ENCODE measurements at regions not wholly inside any gene's neighbourhood (a gene's known extent, or its start where the extent isn't known, plus 50 kb on each side); places are given as distances from the start of the nearest gene placed in this dataset.

DNA sequence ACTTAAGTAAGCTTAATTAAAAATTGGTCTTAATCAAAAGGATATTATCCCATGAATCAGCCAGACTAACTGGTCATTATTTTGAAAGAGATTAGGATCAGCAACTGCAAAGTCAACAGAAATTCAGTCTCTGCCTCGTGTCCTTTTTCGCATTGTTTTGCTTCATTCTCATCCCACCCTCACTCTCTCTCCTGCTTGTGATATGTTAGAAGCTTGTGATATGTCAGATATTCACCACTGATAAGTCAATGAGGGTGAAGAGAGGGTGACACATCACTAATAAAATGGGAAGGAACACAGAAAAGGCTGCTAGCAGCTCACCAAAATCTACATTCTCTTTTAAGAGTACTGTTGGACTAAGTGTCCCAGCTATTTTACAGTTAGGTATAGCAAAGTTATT is 146.1 kb downstream of the SUCNR1 start:
- no peaks in the 10 kb centered on the region for H3K36me3 Mint-ChIP-seq
- no peaks in the 10 kb centered on the region for H3K9me3 Mint-ChIP-seq
- TF ChIP-seq, protein P1, sequence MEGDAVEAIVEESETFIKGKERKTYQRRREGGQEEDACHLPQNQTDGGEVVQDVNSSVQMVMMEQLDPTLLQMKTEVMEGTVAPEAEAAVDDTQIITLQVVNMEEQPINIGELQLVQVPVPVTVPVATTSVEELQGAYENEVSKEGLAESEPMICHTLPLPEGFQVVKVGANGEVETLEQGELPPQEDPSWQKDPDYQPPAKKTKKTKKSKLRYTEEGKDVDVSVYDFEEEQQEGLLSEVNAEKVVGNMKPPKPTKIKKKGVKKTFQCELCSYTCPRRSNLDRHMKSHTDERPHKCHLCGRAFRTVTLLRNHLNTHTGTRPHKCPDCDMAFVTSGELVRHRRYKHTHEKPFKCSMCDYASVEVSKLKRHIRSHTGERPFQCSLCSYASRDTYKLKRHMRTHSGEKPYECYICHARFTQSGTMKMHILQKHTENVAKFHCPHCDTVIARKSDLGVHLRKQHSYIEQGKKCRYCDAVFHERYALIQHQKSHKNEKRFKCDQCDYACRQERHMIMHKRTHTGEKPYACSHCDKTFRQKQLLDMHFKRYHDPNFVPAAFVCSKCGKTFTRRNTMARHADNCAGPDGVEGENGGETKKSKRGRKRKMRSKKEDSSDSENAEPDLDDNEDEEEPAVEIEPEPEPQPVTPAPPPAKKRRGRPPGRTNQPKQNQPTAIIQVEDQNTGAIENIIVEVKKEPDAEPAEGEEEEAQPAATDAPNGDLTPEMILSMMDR (conservative IDR thresholded peaks at IDR 0.05): no peak
- H3K4me3 Mint-ChIP-seq: no peak overlapping the region
- no peaks in the 10 kb centered on the region for H3K4me1 Mint-ChIP-seq (ENCODE audit: unreplicated experiment)
- no peaks in the 10 kb centered on the region for H3K27me3 Mint-ChIP-seq
- no peak overlapping the region for H3K27ac Mint-ChIP-seq
- no peak for DNase-seq (ENCODE audit: extremely low spot score, unreplicated experiment)

- H3K4me1 Mint-ChIP-seq (ENCODE audit: unreplicated experiment): no peaks in the 10 kb centered on the region
- H3K36me3 Mint-ChIP-seq: no peaks in the 10 kb centered on the region
- TF ChIP-seq, protein P1 (conservative IDR thresholded peaks at IDR 0.05): no peak
- H3K4me3 Mint-ChIP-seq: no peak overlapping the region
- no peak overlapping the region for H3K27ac Mint-ChIP-seq
- H3K27me3 Mint-ChIP-seq: no peaks in the 10 kb centered on the region
- DNase-seq (ENCODE audit: extremely low spot score, unreplicated experiment): no peak
- no peaks in the 10 kb centered on the region for H3K9me3 Mint-ChIP-seq
These were observed 148.6 kb downstream of the SUCNR1 start for GRCh38 chr3:152021951-152022461.

- H3K27me3 Mint-ChIP-seq: no peaks in the 10 kb centered on the region
- H3K36me3 Mint-ChIP-seq: no peaks in the 10 kb centered on the region
- H3K4me3 Mint-ChIP-seq: no peak overlapping the region
- H3K4me1 Mint-ChIP-seq (ENCODE audit: unreplicated experiment): no peaks in the 10 kb centered on the region
- TF ChIP-seq, protein P1 (conservative IDR thresholded peaks at IDR 0.05): no peak
- no peak overlapping the region for H3K27ac Mint-ChIP-seq
- no peak for DNase-seq (ENCODE audit: extremely low spot score, unreplicated experiment)
- H3K9me3 Mint-ChIP-seq: no peaks in the 10 kb centered on the region
These were observed 152.7 kb downstream of the SUCNR1 start for GRCh38 chr3:152026033-152026556.

- H3K9me3 Mint-ChIP-seq: peaks cover 13% of the 10 kb centered on the region
- TF ChIP-seq, protein P1 (conservative IDR thresholded peaks at IDR 0.05): no peak
- no peaks in the 10 kb centered on the region for H3K36me3 Mint-ChIP-seq
- DNase-seq (ENCODE audit: extremely low spot score, unreplicated experiment): no peak
- H3K4me3 Mint-ChIP-seq: no peak overlapping the region
- H3K27me3 Mint-ChIP-seq: no peaks in the 10 kb centered on the region
- H3K27ac Mint-ChIP-seq: no peak overlapping the region
- no peaks in the 10 kb centered on the region for H3K4me1 Mint-ChIP-seq (ENCODE audit: unreplicated experiment)
These were observed 156.9 kb downstream of the SUCNR1 start for GRCh38 chr3:152030320-152030719.

DNA sequence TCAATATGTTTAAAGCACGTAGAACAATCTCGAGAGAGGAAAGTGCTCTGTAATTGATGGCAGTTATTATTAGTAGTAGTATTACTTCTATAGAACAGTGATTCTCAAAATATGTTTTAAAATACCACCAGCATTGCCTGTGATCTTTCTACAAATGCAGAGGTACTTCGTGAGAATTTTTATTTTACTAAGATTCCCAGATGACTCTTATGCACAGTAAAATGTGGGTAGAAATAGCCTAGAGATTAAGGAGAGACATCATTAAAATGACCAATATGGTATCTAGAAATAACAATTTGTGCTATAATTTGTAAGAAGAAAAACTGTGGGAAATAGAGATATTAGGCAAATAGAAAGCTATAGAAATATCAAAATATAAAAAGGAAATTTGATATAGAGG is 157.9 kb downstream of the SUCNR1 start:
- no peak overlapping the region for H3K4me3 Mint-ChIP-seq
- H3K27me3 Mint-ChIP-seq: no peaks in the 10 kb centered on the region
- peaks cover 14% of the 10 kb centered on the region for H3K9me3 Mint-ChIP-seq
- H3K36me3 Mint-ChIP-seq: no peaks in the 10 kb centered on the region
- TF ChIP-seq, protein P1 (conservative IDR thresholded peaks at IDR 0.05): no peak
- H3K27ac Mint-ChIP-seq: no peak overlapping the region
- H3K4me1 Mint-ChIP-seq (ENCODE audit: unreplicated experiment): no peaks in the 10 kb centered on the region
- no peak for DNase-seq (ENCODE audit: extremely low spot score, unreplicated experiment)

DNA sequence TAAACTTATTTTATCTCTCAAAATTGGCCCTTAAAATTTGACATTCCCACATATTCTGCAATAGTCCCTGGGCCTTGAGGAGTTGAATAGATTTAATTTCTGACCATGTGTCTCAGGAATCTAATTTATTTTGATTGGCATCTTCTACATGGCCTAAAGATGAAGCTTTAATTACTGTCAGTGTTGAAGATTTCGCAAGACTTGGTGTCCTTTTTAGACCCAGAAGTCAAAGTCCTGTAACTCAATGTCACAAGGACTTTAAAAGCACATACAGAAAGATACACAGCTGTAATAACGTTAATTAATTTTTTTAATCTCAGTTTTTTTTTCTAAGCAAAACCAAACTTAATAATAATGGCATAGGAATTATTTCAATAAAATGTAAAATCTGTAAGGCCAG is 163.9 kb downstream of the SUCNR1 start:
- TF ChIP-seq, protein P1 (conservative IDR thresholded peaks at IDR 0.05): no peak
- DNase-seq (ENCODE audit: extremely low spot score, unreplicated experiment): no peak
- H3K36me3 Mint-ChIP-seq: no peaks in the 10 kb centered on the region
- H3K27me3 Mint-ChIP-seq: no peaks in the 10 kb centered on the region
- H3K9me3 Mint-ChIP-seq: peaks cover 19% of the 10 kb centered on the region
- no peak overlapping the region for H3K27ac Mint-ChIP-seq
- no peaks in the 10 kb centered on the region for H3K4me1 Mint-ChIP-seq (ENCODE audit: unreplicated experiment)
- no peak overlapping the region for H3K4me3 Mint-ChIP-seq
